GM21576 (cell line): ENCODE measurements at regions not wholly inside any gene's neighbourhood (a gene's known extent, or its start where the extent isn't known, plus 50 kb on each side); places are given as distances from the start of the nearest gene placed in this dataset.

Source experiments
- ATAC-seq: cut with Tn5 transposase; IDR thresholded peaks from one replicate; pipeline ENCODE4 v1.9.1; 2021; ENCODE audit warnings: mild to moderate bottlenecking, moderate library complexity; ENCODE audit not compliant: unreplicated experiment

GRCh38 chr15:88403351-88403791, 63.8 kb downstream of the MRPL46 start:
- ATAC-seq, result no peak

DNA sequence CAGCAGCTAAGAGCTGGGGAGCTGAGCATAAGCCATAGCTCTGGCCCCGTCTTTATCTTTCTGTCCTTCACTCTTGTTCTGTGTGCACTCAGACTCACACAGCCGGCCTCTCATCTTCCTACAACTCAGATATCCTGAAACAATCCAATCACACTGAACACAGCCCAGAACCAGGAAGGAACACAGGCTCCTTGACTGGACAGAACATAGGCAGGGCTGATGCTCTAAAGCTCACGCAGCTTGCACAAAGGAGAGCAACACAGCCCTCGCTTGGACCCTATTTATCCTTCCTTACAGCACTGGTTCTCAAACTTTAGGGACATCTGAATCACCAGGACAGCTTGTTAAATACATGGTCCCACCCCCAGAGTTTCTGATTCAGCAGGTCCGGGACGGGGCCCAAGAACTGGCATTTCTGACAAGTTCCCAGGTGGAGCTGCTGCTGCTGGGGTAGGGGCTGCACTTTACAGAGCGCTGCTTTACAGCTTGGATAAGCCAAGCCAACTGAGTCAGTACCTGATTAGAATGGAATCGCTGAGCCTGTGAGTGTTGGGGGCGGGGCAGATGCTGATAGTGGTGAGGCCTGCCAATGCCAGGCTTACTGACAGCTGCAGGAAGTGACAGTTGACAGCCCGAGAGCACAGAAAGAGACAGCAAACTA, 65.1 kb downstream of the MRPL46 start:
- ATAC-seq, result peak; percentile 60

GRCh38 chr15:88401251-88401995, 65.8 kb downstream of the MRPL46 start:
- ATAC-seq, result no peak

DNA sequence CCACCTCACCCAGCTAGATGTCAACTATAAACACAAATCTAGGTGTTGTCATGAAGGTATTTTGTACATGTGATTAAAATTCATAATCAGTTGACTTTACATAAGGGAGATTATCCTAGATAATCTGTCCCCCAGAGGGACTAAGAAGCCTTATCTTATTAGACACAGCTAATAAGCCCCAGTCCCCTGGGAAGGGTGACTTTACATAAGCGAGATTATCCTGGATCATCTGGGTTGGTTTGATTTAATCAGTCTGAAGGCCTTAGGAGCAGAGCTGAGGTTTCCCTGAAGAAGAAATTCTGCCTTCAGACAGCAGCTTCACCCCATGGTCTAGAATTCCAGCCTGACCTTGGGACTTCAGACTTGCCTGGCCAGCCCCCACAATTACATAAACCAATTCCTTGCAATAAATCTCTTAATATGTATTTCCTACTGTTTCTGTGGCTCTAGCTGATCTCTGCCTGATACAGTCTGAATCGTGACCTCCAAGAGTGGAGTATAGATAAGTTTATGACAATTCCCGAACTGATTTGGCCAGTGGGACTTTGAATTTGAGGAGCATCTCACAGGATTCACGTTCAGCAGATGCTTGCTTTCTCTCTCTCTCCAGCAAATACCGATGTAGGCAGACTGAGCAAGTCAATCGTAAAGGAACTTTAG, 66.5 kb downstream of the MRPL46 start:
- no peak for ATAC-seq

DNA sequence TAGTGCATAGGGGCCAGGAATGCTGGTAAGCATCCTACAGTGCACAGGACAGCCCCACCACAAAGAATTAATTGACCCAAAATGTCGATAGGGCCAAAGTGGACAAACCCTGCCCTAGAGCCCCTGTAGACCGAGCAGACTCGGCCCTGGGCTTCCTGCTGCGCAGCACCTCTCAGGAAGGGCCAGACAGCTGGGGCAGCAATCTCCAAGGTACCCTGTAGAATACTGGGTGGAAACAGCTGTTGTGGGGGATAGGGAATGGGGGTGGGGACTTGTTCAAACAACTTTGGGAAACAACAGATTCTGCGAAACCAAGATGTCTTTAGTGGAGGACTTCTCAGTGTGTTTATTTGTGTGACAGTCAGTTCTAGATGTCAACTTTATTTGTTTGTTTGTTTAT, 67.1 kb downstream of the MRPL46 start:
- ATAC-seq, result no peak

GRCh38 chr15:88399021-88399685, 68.0 kb downstream of the MRPL46 start:
- ATAC-seq, result no peak

- no peak for ATAC-seq
These were observed 69.2 kb downstream of the MRPL46 start for GRCh38 chr15:88398011-88398410.

- ATAC-seq, result no peak
These were observed 69.7 kb downstream of the MRPL46 start for GRCh38 chr15:88397506-88397905.

DNA sequence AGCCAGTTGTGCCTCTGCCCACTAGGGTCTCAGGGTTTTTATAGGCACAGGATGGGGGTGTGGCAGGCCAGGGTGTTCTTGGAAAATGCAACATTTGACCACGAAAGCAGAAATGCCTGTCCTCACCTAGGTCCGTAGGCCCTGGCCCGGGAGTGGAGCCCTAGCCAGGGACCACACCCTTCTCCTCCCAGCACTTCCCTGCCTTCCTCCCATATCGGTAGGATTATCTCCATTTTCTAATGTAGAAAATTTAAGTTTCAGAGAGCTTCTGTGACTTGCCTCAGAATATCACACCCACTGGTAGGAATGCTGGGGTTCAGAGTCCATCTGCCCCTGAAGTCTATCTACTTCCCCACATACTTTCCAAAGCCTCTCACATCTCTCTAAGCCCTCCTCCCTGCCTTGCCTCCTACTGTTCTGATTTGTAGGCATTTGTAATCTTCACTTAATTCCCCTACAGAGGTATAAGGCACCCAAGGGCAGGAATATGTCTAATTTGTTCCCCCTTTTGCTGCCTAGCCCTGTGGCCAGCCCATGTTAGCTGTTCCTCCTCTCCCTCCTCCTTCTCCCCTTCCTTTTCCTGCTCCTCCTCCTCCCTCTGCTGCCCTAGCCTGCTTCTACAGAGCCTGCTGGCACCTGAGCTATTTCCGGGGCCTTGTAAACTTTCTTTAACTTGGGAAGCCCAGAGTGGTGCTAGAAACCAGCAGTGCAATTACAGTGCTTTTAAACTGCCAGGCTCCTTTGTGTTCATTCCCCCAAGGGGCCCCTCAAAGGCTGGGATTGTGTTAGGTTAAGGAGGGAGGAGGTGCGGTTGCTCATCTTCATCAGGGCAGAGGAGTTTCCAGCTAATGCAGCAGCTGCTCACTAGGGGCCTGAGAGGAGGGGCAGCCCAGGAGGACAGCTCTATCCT, 71.1 kb downstream of the MRPL46 start:
- ATAC-seq, result no peak

DNA sequence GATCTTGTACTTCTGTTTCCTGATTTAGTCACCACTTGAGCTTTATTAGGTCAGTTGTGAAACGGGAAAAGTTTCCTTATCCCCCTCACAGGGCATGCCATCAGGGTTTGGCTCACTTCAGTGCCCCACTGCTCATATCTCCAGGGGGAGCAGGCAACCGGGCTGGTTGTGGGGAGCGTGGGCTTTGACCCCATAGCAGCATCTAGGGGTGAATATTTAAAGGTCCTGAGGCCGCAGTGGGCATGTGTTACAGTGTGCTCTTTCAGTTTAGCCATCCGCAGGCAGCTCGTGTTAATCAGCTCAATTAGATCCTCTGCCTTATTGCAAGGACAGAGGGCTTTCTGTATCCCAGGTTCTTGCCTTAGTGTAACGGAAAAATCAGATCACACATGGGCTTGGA, 71.9 kb downstream of the MRPL46 start:
- no peak for ATAC-seq

- no peak for ATAC-seq
These were observed 72.5 kb downstream of the MRPL46 start for GRCh38 chr15:88394553-88395145.

GRCh38 chr15:88393719-88394519, 73.3 kb downstream of the MRPL46 start:
- ATAC-seq, result no peak

GRCh38 chr15:88391700-88392099, 75.5 kb downstream of the MRPL46 start:
- ATAC-seq, result no peak

- no peak for ATAC-seq
These were observed 76.2 kb downstream of the MRPL46 start for GRCh38 chr15:88391006-88391405.

DNA sequence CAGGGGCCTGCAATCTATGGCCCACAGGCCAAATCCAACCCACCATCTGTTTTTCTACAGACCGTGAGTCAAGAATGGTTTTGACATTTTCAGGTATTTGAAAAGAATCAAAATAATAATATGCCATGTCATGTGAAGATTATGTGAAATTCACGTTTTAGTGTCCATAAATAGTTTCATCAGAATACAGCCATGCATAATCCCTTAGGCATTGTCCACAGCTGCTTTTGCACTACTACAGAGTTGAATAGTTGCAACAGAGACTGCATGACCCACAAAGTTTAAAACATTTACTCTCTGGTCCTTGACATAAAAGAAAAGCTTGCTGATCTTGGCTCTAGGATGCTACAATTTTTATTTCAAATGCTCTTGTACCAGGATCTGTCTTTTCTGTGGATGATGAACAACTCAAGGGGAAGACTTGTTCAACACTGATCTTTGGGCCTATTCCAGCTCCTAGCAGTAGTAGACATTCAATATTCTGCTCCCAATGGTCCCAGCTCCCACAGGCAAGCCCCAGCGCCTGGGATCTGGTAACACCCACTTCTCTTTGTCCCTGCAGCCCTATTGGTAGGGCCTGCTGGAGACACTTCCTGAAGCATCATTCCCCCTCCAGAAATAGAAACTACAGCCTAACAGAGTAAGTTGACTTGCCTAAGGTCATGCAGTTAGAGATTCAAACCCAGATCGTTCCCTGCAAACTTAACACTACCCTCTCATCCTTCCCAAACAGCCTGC, 76.9 kb downstream of the MRPL46 start:
- ATAC-seq, result no peak

GRCh38 chr15:88389120-88389519, 78.1 kb downstream of the MRPL46 start:
- no peak for ATAC-seq

DNA sequence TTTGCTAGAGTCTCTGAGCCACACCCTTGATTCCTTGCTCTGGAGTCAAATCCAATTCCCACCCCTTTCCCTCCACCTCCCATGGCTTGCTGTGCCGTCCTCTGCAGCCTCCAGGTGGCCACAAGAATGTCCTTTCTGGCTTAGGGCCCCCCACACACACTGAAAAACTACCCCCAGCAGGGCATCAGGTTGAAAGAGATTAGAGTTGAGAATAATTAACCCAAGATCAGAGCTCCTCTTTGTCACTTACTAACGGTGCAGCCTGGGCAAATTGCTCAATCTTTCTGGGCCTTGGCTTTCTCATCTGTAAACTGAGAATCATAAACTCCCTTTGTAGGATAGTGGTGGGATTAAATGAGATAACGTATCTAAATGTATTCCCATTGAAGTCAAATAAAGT, 78.5 kb downstream of the MRPL46 start:
- ATAC-seq, result no peak

GRCh38 chr15:88385078-88385700, 82.0 kb downstream of the MRPL46 start:
- no peak for ATAC-seq
